Spleen (tissue), 7 donors: ENCODE measurements at regions not wholly inside any gene's neighbourhood (a gene's known extent, or its start where the extent isn't known, plus 50 kb on each side); places are given as distances from the start of the nearest gene placed in this dataset.

ENCODE experiments used
- POLR2A ChIP-seq, 3 donors: fragments of 450-650 bp; IDR thresholded peaks; one replicate each; pipeline ENCODE4 v1.5.1; 2017; ENCODE audit warnings: antibody characterized with exemption in 3 of 3, mild to moderate bottlenecking in 1 of 3
- POLR2AphosphoS5 ChIP-seq, 3 donors: sonication (generic); formaldehyde crosslinking; IDR thresholded peaks; one replicate each; pipeline ENCODE4 v1.5.1; 2017; ENCODE audit warnings: antibody characterized with exemption in 3 of 3
- TF ChIP-seq, protein P1 (sequence below), 11 experiments: fragments of 200-600 bp in 7 of 11; fragments of 450-650 bp in 4 of 11; sonication (generic) in 4 of 11; IDR thresholded peaks in 8 of 11; conservative IDR thresholded peaks in 3 of 11; 1 replicate in 7 of 11; 2 replicates in 4 of 11; pipeline versions ENCODE4 v1.4.0 to v1.8.0; 2016 to 2021; ENCODE audit warnings: antibody characterized with exemption in 11 of 11, inconsistent platforms in 4 of 11, mild to moderate bottlenecking in 1 of 11
- donor health status: DM: no; HTN: no; CAD: no; lungs with moderate emphysema.
- donor health status: DM: no; HTN: no; CAD: no.
- donor health status: DM: no; HTN: no; CAD: no.

DNA sequence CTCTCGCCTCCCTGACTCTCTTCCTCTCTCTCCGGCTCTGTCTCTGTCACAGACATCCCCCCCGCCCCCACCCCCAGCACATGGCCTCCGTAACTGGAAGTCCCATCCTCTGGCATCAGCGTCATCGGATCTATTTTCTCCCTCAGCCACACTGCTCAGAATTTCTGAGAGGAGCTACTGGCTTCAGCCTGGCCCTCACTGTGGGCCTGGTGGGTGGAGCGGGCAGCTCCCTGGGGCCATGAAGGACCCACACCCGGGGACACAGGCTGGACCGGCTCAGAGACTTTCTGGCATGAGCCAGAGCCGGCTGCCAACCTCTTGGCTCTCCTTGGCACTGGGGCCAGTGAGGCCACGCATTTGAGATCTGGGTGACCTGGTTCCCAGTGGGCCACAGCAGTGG, 61.2 kb upstream of the CASZ1 start:
- TF ChIP-seq, protein P1, sequence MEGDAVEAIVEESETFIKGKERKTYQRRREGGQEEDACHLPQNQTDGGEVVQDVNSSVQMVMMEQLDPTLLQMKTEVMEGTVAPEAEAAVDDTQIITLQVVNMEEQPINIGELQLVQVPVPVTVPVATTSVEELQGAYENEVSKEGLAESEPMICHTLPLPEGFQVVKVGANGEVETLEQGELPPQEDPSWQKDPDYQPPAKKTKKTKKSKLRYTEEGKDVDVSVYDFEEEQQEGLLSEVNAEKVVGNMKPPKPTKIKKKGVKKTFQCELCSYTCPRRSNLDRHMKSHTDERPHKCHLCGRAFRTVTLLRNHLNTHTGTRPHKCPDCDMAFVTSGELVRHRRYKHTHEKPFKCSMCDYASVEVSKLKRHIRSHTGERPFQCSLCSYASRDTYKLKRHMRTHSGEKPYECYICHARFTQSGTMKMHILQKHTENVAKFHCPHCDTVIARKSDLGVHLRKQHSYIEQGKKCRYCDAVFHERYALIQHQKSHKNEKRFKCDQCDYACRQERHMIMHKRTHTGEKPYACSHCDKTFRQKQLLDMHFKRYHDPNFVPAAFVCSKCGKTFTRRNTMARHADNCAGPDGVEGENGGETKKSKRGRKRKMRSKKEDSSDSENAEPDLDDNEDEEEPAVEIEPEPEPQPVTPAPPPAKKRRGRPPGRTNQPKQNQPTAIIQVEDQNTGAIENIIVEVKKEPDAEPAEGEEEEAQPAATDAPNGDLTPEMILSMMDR (IDR thresholded peaks at IDR 0.05 in 8 of 11, conservative IDR thresholded peaks at IDR 0.05 in 3 of 11): no peak
- TF ChIP-seq POLR2AphosphoS5 (IDR thresholded peaks at IDR 0.05) (no peak), POLR2A (IDR thresholded peaks at IDR 0.05) (no peak)
